ENCODE measurements at regions not wholly inside any gene's neighbourhood (a gene's known extent, or its start where the extent isn't known, plus 50 kb on each side); places are given as distances from the start of the nearest gene placed in this dataset.
"Not testable (repeated sequence)": the region's sequence is repeated elsewhere in the genome, so short reads cannot be mapped to it uniquely, and the experiment has no call there.

DNA sequence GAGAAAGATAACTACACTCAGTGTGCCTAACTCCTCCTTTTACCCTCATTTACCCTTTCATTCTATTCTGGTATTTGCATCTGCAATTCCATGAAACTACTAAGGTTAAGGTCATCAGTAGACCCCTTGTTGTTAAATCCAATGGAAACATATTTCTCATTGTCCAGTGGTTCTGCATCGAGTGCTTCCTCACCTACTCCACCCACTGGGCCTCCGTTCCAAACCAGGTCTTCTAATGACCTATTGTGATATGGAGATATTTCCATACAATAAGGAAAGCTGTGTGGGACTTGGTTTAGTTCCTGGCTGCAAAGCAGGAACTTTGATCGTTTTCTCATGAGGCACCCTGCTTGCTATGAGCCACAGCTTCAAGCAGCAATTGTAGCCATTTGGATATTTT lies 99.5 kb upstream of the FSCB start (continued):
- TF ChIP-seq, protein P1, sequence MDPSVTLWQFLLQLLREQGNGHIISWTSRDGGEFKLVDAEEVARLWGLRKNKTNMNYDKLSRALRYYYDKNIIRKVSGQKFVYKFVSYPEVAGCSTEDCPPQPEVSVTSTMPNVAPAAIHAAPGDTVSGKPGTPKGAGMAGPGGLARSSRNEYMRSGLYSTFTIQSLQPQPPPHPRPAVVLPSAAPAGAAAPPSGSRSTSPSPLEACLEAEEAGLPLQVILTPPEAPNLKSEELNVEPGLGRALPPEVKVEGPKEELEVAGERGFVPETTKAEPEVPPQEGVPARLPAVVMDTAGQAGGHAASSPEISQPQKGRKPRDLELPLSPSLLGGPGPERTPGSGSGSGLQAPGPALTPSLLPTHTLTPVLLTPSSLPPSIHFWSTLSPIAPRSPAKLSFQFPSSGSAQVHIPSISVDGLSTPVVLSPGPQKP (IDR thresholded peaks at IDR 0.05; ENCODE audit: low read depth, low read length) = no peak
- TF ChIP-seq CHD4 (IDR thresholded peaks at IDR 0.05; ENCODE audit: borderline replicate concordance) (no peak), ZFP36 (IDR thresholded peaks at IDR 0.05; ENCODE audit: borderline replicate concordance, partially characterized antibody) (no peak), KDM1A (IDR thresholded peaks at IDR 0.05; ENCODE audit: low read depth) (no peak), SMC3 (IDR thresholded peaks at IDR 0.05) (no peak), EHMT2 (IDR thresholded peaks at IDR 0.05; ENCODE audit: low read depth) (no peak), JUN (IDR thresholded peaks at IDR 0.05) (no peak)
- TF ChIP-seq, protein P2, sequence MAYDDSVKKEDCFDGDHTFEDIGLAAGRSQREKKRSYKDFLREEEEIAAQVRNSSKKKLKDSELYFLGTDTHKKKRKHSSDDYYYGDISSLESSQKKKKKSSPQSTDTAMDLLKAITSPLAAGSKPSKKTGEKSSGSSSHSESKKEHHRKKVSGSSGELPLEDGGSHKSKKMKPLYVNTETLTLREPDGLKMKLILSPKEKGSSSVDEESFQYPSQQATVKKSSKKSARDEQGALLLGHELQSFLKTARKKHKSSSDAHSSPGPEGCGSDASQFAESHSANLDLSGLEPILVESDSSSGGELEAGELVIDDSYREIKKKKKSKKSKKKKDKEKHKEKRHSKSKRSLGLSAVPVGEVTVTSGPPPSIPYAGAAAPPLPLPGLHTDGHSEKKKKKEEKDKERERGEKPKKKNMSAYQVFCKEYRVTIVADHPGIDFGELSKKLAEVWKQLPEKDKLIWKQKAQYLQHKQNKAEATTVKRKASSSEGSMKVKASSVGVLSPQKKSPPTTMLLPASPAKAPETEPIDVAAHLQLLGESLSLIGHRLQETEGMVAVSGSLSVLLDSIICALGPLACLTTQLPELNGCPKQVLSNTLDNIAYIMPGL (CRISPR knock-in tag; IDR thresholded peaks at IDR 0.05; ENCODE audit: borderline replicate concordance) = no peak
- TF ChIP-seq, protein P3, sequence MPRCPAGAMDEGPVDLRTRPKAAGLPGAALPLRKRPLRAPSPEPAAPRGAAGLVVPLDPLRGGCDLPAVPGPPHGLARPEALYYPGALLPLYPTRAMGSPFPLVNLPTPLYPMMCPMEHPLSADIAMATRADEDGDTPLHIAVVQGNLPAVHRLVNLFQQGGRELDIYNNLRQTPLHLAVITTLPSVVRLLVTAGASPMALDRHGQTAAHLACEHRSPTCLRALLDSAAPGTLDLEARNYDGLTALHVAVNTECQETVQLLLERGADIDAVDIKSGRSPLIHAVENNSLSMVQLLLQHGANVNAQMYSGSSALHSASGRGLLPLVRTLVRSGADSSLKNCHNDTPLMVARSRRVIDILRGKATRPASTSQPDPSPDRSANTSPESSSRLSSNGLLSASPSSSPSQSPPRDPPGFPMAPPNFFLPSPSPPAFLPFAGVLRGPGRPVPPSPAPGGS (IDR thresholded peaks at IDR 0.05) = no peak

DNA sequence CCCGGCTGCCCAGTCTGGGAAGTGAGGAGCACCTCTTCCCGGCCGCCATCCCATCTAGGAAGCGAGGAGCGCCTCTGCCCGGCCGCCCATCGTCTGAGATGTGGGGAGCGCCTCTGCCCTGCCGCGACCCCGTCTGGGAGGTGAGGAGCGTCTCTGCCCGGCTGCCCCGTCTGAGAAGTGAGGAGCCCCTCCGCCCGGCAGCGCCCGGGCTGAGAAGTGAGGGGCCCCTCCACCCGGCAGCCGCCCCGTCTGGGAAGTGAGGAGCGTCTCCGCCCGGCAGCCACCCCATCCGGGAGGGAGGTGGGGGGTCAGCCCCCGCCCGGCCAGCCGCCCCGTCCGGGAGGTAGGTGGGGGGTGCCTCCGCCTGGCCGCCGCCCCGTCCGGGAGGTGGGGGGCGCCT lies 94.2 kb upstream of the FSCB start:
- FAIRE-seq; H3K4me1 ChIP-seq; ATAC-seq; CTCF ChIA-PET; H3K27ac ChIP-seq; POLR2A ChIA-PET; DNase-seq (ENCODE audit: low read depth in 1 of 2, low spot score in 1 of 2); H3K4me2 ChIP-seq; H3K9me3 ChIP-seq; H3K4me3 ChIP-seq: not testable (repeated sequence)
- no CpG with 5 or more reads among the region's 37 CpGs for WGBS (ENCODE audit: missing lambda C conversion rate)

DNA sequence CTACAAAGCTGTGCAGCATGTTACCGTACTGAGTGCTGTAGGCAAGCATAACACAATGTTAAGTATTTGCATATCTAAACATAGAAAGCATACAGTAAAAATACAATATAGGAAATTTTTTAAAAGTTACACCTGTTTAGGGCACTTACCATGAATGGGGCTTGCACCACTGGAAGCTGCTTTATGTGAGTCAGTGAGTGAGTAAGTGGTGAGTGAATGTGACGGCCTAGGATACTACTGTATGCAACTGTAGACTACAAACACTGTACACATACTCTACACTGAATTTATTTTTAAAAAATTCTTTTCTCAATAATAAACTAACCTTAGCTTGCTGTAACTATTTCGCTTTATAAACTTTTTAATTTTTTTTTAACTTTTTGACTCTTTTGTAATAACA lies 82.1 kb upstream of the FSCB start:
- H3K4me1 ChIP-seq = no peaks in the 10 kb centered on the region
- WGBS (ENCODE audit: missing lambda C conversion rate) = 25% methylated on average over 3 of the region's 3 CpGs
- TF ChIP-seq CHD4 (IDR thresholded peaks at IDR 0.05; ENCODE audit: borderline replicate concordance) (no peak), FOSB (CRISPR knock-in tag; IDR thresholded peaks at IDR 0.05) (no peak), PHF8 (IDR thresholded peaks at IDR 0.05; ENCODE audit: borderline replicate concordance, low read depth) (no peak), SREBF2 (IDR thresholded peaks at IDR 0.05) (no peak), KDM5A (IDR thresholded peaks at IDR 0.05) (no peak), HOXB5 (CRISPR knock-in tag; IDR thresholded peaks at IDR 0.05) (no peak), SMC3 (IDR thresholded peaks at IDR 0.05) (no peak), MYC (IDR thresholded peaks at IDR 0.05; ENCODE audit: borderline replicate concordance, low read length) (no peak), RFX5 (IDR thresholded peaks at IDR 0.05) (no peak), RNF2 (IDR thresholded peaks at IDR 0.05; ENCODE audit: borderline replicate concordance, low read depth) (no peak), CBX2 (IDR thresholded peaks at IDR 0.05; ENCODE audit: borderline replicate concordance, low read depth) (no peak), MAFK (IDR thresholded peaks at IDR 0.05; ENCODE audit: partially characterized antibody) (no peak), HOXB13 (CRISPR knock-in tag; IDR thresholded peaks at IDR 0.05; ENCODE audit: low read depth) (no peak), HEYL (CRISPR knock-in tag; IDR thresholded peaks at IDR 0.05) (no peak), FOXS1 (CRISPR knock-in tag; IDR thresholded peaks at IDR 0.05) (no peak)
- TF ChIP-seq, protein P4, sequence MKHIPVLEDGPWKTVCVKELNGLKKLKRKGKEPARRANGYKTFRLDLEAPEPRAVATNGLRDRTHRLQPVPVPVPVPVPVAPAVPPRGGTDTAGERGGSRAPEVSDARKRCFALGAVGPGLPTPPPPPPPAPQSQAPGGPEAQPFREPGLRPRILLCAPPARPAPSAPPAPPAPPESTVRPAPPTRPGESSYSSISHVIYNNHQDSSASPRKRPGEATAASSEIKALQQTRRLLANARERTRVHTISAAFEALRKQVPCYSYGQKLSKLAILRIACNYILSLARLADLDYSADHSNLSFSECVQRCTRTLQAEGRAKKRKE (CRISPR knock-in tag; IDR thresholded peaks at IDR 0.05; ENCODE audit: low read depth) = no peak
- TF ChIP-seq, protein P5, sequence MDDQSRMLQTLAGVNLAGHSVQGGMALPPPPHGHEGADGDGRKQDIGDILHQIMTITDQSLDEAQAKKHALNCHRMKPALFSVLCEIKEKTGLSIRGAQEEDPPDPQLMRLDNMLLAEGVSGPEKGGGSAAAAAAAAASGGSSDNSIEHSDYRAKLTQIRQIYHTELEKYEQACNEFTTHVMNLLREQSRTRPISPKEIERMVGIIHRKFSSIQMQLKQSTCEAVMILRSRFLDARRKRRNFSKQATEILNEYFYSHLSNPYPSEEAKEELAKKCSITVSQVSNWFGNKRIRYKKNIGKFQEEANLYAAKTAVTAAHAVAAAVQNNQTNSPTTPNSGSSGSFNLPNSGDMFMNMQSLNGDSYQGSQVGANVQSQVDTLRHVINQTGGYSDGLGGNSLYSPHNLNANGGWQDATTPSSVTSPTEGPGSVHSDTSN (IDR thresholded peaks at IDR 0.05) = no peak
- TF ChIP-seq, protein P3 (IDR thresholded peaks at IDR 0.05) = no peak
- no peak for ATAC-seq
- H3K4me2 ChIP-seq = no peak overlapping the region
- DNase-seq (ENCODE audit: low read depth in 1 of 2, low spot score in 1 of 2) = no peak
- CTCF ChIA-PET = no interaction called here
- no peak overlapping the region for H3K4me3 ChIP-seq
- no peaks in the 10 kb centered on the region for H3K9me3 ChIP-seq
- H3K27ac ChIP-seq = no peak overlapping the region
- POLR2A ChIA-PET = no interaction called here
- no peak for FAIRE-seq
